PC-3 (cell line): ENCODE measurements at regions not wholly inside any gene's neighbourhood (a gene's known extent, or its start where the extent isn't known, plus 50 kb on each side); places are given as distances from the start of the nearest gene placed in this dataset.
A peak's percentile ranks its signal among the peaks of the same experiment; 100 is the strongest.

Source experiments
- ATAC-seq: fragments of 200-7000 bp; cut with Tn5 transposase; 2 replicates; pipeline ENCODE4 v1.9.1; 2020; ENCODE audit warnings: mild to moderate bottlenecking, moderate library complexity
- BruUV-seq: library from RNA; stranded (reverse); fragments of 400-500 nt; replicated peaks from 2 replicates; lab custom pipeline; 2021; lab: Mats Ljungman, UMichigan
- CTCF ChIA-PET: fragments of 300-600 bp; sonication (Branson Sonifier 250); formaldehyde crosslinking; loops from one replicate; lab custom pipeline; 2022; ENCODE audit warnings: antibody characterized with exemption; lab: Charles Lee
- POLR2A ChIA-PET: fragments of 300-600 bp; sonication (Branson Sonifier 250); formaldehyde crosslinking; loops from one replicate; lab custom pipeline; 2022; ENCODE audit warnings: antibody characterized with exemption; ENCODE audit not compliant: unreplicated experiment; lab: Charles Lee
- DNase-seq: peaks from one replicate; pipeline ENCODE4 v3.0.0-alpha.2; 2015
- H2AFZ ChIP-seq: fragments of 300-600 bp; sonication (generic); 2 replicates; pipeline ENCODE4 v1.6.0; 2016; ENCODE audit warnings: antibody characterized with exemption, low read length
- H3F3A ChIP-seq: fragments of 300-600 bp; sonication (generic); one replicate; pipeline ENCODE4 v1.6.0; 2017; ENCODE audit warnings: antibody characterized with exemption, low read length, control low read depth, mild to moderate bottlenecking; ENCODE audit not compliant: unreplicated experiment
- H3K27ac ChIP-seq: fragments of 300-600 bp; sonication (generic); 2 replicates; pipeline ENCODE4 v1.5.1; 2016; ENCODE audit warnings: mild to moderate bottlenecking, low read length
- H3K27me3 ChIP-seq: fragments of 300-600 bp; sonication (generic); 2 replicates; pipeline ENCODE4 v1.6.1; 2016; ENCODE audit warnings: low read length, mixed read lengths
- H3K36me3 ChIP-seq: fragments of 300-600 bp; sonication (generic); 2 replicates; pipeline ENCODE4 v1.6.1; 2016; ENCODE audit warnings: low read depth, mixed run types, low read length, mixed read lengths
- H3K4me1 ChIP-seq: fragments of 300-600 bp; sonication (generic); 2 replicates; pipeline ENCODE4 v1.5.1; 2016; ENCODE audit warnings: low read length; ENCODE audit not compliant: insufficient read depth
- H3K4me2 ChIP-seq: fragments of 300-600 bp; sonication (generic); 2 replicates; pipeline ENCODE4 v1.6.0; 2016; ENCODE audit warnings: low read length
- H3K4me3 ChIP-seq: fragments of 300-600 bp; sonication (generic); 2 replicates; pipeline ENCODE4 v1.5.1; 2016; ENCODE audit warnings: mild to moderate bottlenecking, low read length, mixed read lengths
- H3K79me2 ChIP-seq: fragments of 300-600 bp; sonication (generic); 2 replicates; pipeline ENCODE4 v1.6.1; 2017; ENCODE audit warnings: low read length, mixed read lengths
- H3K9ac ChIP-seq: fragments of 300-600 bp; sonication (generic); 2 replicates; pipeline ENCODE4 v1.6.0; 2016; ENCODE audit warnings: mild to moderate bottlenecking, low read length
- H3K9me2 ChIP-seq: fragments of 300-600 bp; sonication (generic); replicated peaks from 2 replicates; pipeline ENCODE4 v1.6.1; 2016; ENCODE audit warnings: mixed run types, low read length, mixed read lengths
- H3K9me3 ChIP-seq: fragments of 300-600 bp; sonication (generic); 2 replicates; pipeline ENCODE4 v1.6.1; 2016; ENCODE audit warnings: low read length, mixed read lengths
- H4K20me1 ChIP-seq: fragments of 300-600 bp; sonication (generic); 2 replicates; pipeline ENCODE4 v1.6.1; 2016; ENCODE audit warnings: low read length, mixed read lengths
- CTCF ChIP-seq: fragments of 300-600 bp; sonication (generic); conservative IDR thresholded peaks from 2 replicates; pipeline ENCODE4 v1.5.1; 2017; ENCODE audit warnings: antibody characterized with exemption, low read depth, mild to moderate bottlenecking, low read length
- EZH2 ChIP-seq: fragments of 300-600 bp; sonication (generic); IDR thresholded peaks from one replicate; pipeline ENCODE4 v1.6.1; 2017; ENCODE audit warnings: antibody characterized with exemption, mild to moderate bottlenecking, low read length; ENCODE audit not compliant: unreplicated experiment
- EZH2phosphoT487 ChIP-seq: fragments of 300-600 bp; sonication (generic); IDR thresholded peaks from 2 replicates; pipeline ENCODE4 v1.6.1; 2018; ENCODE audit warnings: mild to moderate bottlenecking, antibody characterized with exemption, low read length, borderline replicate concordance
- intact Hi-C: fragments of 100-400 bp; cut with micrococcal nuclease; formaldehyde crosslinking; loops from 2 replicates; pipeline ENCODE4 v1.9.0; 2023

- intact Hi-C loops: no loop called here
- CTCF ChIA-PET: no interaction called here
- ATAC-seq (no peak), DNase-seq (no peak)
- Histone ChIP-seq H3K4me2 (no peak overlapping the region), H3K9ac (no peak overlapping the region), H2AFZ (peak overlapping the region; percentile 72; the same call in 1 of the 2 replicates), H3K9me2 (no peaks in the 10 kb centered on the region), H3K4me1 (no peaks in the 10 kb centered on the region), H3K27ac (no peak overlapping the region), H3K4me3 (no peak overlapping the region), H3K36me3 (no peaks in the 10 kb centered on the region), H3K9me3 (no peaks in the 10 kb centered on the region), H3K27me3 (no peaks in the 10 kb centered on the region), H3K79me2 (no peaks in the 10 kb centered on the region), H3F3A (no peaks in the 10 kb centered on the region), H4K20me1 (no peaks in the 10 kb centered on the region)
- POLR2A ChIA-PET: no interaction called here
- TF ChIP-seq EZH2 (no peak), CTCF (no peak), EZH2phosphoT487 (no peak)
- no TSS peak for BruUV-seq
Measured at GRCh38 chr11:42065199-42065598, 605.7 kb upstream of the LRRC4C start.

- H3F3A ChIP-seq: no peaks in the 10 kb centered on the region
- ChIA-PET POLR2A (no interaction called here), CTCF (no interaction called here)
- no peaks in the 10 kb centered on the region for H3K4me1 ChIP-seq
- TF ChIP-seq EZH2 (no peak), CTCF (no peak), EZH2phosphoT487 (no peak)
- H3K9me3 ChIP-seq: no peaks in the 10 kb centered on the region
- no peaks in the 10 kb centered on the region for H3K9me2 ChIP-seq
- H3K9ac ChIP-seq: no peak overlapping the region
- no TSS peak for BruUV-seq
- no peaks in the 10 kb centered on the region for H3K27me3 ChIP-seq
- peak overlapping the region; percentile 72 for H2AFZ ChIP-seq
- no peak for ATAC-seq
- H4K20me1 ChIP-seq: no peaks in the 10 kb centered on the region
- no peaks in the 10 kb centered on the region for H3K79me2 ChIP-seq
- no peak overlapping the region for H3K27ac ChIP-seq
- no peaks in the 10 kb centered on the region for H3K36me3 ChIP-seq
- H3K4me2 ChIP-seq: no peak overlapping the region
- intact Hi-C loops: no loop called here
- no peak overlapping the region for H3K4me3 ChIP-seq
- peak; percentile 39 for DNase-seq
Measured at GRCh38 chr11:42066113-42066512, 606.7 kb upstream of the LRRC4C start.

- no peak overlapping the region for H3K4me2 ChIP-seq
- no peaks in the 10 kb centered on the region for H3K4me1 ChIP-seq
- H2AFZ ChIP-seq: no peak overlapping the region
- no peaks in the 10 kb centered on the region for H3K79me2 ChIP-seq
- no TSS peak for BruUV-seq
- no peaks in the 10 kb centered on the region for H3F3A ChIP-seq
- H3K27me3 ChIP-seq: no peaks in the 10 kb centered on the region
- DNase-seq (no peak), ATAC-seq (no peak)
- TF ChIP-seq EZH2phosphoT487 (no peak), EZH2 (no peak), CTCF (no peak)
- H3K9ac ChIP-seq: no peak overlapping the region
- H3K4me3 ChIP-seq: no peak overlapping the region
- no peaks in the 10 kb centered on the region for H3K9me3 ChIP-seq
- intact Hi-C loops: no loop called here
- no peak overlapping the region for H3K27ac ChIP-seq
- no peaks in the 10 kb centered on the region for H3K9me2 ChIP-seq
- no peaks in the 10 kb centered on the region for H4K20me1 ChIP-seq
- CTCF ChIA-PET: no interaction called here
- no peaks in the 10 kb centered on the region for H3K36me3 ChIP-seq
- POLR2A ChIA-PET: no interaction called here
Measured at GRCh38 chr11:42074306-42074705, 614.9 kb upstream of the LRRC4C start.
